B cell (primary cell): ENCODE measurements at regions not wholly inside any gene's neighbourhood (a gene's known extent, or its start where the extent isn't known, plus 50 kb on each side); places are given as distances from the start of the nearest gene placed in this dataset.

ENCODE experiments used
- EZH2 ChIP-seq: IDR thresholded peaks from 2 replicates; pipeline ENCODE4 v1.6.1; 2012; ENCODE audit warnings: borderline replicate concordance, low read depth, mild to moderate bottlenecking, moderate library complexity, low read length; ENCODE audit not compliant: insufficient read depth, poor library complexity, severe bottlenecking
- TF ChIP-seq, protein P1 (sequence below): fragments of 200-600 bp; IDR thresholded peaks from one replicate; pipeline ENCODE4 v1.8.0; 2022; ENCODE audit warnings: antibody characterized with exemption, mild to moderate bottlenecking

DNA sequence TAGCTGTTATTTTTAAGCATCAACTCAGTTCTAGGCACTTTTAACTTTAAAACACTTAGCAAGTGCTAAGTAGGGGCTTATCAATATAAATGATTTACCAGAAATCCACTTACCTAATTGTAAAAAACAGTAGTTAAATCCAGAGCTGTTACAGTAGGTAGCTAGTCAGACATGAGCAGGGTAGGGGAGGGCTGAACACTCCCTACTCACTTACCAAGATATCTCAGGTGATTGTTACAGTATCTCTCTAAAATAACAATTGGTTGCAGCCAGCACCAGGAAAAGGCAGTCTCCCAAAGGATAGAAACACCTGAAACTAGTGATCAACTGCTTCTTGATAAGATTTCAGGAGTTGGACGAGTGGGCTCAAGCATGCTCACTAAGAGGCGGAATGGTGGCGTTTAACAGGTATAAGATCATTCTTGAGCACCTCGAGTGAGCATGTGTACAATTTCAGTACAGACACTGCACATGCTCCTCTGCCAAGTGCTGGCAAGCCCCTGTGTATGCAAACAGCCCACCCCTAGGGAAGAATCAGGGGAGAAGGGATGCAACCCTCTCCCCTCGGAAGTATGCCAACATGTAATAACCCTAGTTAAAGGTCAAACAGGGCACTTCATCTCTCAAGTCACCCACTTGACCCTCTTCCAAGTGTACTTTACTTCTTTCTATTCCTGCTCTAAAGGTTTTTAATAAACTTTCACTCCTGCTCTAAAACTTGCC is 1113.6 kb upstream of the SEL1L start:
- TF ChIP-seq, protein P1, sequence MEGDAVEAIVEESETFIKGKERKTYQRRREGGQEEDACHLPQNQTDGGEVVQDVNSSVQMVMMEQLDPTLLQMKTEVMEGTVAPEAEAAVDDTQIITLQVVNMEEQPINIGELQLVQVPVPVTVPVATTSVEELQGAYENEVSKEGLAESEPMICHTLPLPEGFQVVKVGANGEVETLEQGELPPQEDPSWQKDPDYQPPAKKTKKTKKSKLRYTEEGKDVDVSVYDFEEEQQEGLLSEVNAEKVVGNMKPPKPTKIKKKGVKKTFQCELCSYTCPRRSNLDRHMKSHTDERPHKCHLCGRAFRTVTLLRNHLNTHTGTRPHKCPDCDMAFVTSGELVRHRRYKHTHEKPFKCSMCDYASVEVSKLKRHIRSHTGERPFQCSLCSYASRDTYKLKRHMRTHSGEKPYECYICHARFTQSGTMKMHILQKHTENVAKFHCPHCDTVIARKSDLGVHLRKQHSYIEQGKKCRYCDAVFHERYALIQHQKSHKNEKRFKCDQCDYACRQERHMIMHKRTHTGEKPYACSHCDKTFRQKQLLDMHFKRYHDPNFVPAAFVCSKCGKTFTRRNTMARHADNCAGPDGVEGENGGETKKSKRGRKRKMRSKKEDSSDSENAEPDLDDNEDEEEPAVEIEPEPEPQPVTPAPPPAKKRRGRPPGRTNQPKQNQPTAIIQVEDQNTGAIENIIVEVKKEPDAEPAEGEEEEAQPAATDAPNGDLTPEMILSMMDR, result no peak
- TF ChIP-seq EZH2, result no peak
